C1 segment of cervical spinal cord (tissue), 14 donors: ENCODE measurements at regions not wholly inside any gene's neighbourhood (a gene's known extent, or its start where the extent isn't known, plus 50 kb on each side); places are given as distances from the start of the nearest gene placed in this dataset.

Experiments used
- DNase-seq, 14 donors: peaks; one replicate each; lab custom pipeline; 2025; lab: John Stamatoyannopoulos, UW

DNA sequence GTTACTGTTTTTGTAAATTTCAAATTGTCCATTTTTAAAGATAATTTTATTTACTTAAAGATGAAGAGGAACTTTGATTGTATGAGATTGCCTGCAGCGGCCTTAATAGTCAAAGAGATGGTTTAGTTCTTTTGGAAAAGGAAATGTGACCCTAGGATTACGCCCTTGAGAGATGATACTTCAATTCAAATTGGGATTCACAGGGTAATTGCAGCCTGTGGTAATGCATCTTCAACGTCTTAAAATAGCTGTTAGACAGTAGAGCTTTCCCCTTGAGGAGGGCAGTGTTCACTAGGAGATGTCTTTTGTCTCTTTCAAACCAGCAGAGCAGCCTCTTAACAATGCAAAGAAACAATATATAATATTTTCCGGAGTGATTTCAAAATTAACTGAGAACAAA is 127.1 kb downstream of the TAF11L14 start:
- no peak for DNase-seq

DNA sequence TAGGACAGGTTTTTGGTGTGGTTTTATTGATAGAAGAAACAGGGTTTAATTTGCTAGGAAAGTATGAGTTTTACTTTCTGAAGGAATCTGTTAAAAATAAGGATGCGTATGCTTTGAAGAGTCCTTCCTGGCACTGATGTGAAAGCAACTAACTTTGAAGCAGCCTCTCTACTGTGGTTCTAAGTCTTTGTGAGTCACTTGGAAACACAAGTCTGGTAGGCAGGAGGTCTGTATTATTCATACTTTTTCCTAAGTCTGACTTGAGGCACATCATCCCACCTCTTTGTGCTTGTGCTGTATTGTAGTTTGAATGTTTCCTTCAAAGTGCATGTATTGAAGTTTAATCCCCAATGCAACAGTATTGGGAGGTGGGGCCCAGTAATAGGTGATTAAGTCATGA is 129.0 kb downstream of the TAF11L14 start:
- DNase-seq, result no peak

DNA sequence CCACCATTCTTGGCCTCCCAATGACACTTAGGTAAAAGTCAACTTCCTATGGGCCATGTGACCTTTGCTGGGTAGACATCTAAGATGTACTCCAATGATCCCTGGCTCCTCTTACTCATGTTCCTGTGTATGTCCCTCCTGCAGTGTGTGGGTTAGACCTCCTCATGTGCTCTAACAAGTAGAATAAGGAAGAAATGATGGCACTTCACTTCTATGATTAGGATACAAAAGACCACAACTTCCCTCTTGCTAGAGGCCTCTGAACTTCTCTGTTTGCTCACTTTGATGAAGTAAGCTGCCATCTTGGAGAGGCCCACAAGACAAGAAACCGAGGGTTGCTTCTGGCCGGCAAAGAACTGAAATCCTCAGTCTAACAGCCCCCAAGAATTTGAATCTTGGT is 131.8 kb downstream of the TAF11L14 start:
- DNase-seq, result no peak

GRCh38 chr5:17769277-17769676 is 135.0 kb downstream of the TAF11L14 start:
- no peak for DNase-seq

DNA sequence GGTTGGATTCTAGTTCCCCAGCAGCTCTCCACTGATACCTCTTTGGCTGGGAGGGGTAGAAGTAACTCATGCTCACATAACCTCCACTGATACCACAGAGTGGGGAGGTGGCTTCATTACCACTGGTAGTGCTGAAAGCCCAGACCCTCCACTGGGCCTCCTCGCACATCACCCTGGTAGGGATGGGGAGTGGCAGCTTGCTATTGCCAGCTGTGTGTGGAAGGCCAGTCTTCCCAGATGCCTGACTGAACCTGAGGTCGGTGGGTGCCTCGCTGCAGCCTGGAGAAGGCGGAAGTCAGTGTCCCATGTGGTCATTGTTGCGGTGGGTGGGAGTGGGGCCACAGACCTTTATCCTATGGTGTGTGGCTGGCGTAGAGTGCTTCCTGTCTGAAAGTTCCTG is 138.0 kb downstream of the TAF11L14 start:
- DNase-seq, result no peak

- no peak for DNase-seq
Observed at GRCh38 chr5:17785774-17786173, 151.5 kb downstream of the TAF11L14 start.

DNA sequence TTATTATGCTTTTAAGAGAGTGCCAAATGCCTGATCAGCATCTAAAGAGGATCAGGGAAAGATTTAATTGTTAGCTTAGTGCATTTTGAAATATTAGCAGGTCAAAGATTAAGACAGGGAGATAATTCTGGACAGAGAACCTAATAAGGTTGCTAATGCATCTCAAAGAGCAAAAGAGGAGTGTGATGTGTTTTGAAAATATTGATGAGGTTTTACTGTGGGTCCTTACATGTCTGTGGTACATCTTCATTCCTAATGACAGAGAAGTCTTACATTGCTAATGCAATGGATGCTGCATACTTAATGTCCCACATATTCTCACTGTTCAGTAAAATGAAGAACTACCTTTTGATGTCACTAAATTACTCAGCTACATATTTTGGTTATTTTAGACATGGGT is 154.1 kb downstream of the TAF11L14 start:
- DNase-seq, result no peak

DNA sequence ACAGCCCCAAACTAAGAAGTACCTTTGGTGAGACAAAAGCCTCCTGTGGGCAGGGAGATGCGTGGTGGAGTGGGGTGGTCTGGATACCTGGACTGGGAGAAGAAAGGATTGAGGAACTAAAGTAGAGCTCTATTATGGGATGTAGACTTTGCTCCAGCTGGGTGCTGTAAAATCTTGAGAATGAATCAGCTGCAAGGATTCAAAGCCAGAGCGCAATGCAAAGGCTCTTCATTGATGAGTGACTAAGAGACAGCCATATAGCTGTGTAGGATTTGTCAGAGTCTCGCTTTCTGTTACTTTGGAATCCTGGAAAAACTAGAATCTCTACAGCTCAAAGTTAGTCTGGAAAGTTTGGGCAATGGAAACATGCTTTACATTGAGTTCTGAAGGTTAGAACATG is 159.9 kb downstream of the TAF11L14 start:
- DNase-seq, result no peak

GRCh38 chr5:17794815-17795214 is 160.6 kb downstream of the TAF11L14 start:
- no peak for DNase-seq

- no peak for DNase-seq
Observed at GRCh38 chr5:17796142-17796541, 161.9 kb downstream of the TAF11L14 start.

DNA sequence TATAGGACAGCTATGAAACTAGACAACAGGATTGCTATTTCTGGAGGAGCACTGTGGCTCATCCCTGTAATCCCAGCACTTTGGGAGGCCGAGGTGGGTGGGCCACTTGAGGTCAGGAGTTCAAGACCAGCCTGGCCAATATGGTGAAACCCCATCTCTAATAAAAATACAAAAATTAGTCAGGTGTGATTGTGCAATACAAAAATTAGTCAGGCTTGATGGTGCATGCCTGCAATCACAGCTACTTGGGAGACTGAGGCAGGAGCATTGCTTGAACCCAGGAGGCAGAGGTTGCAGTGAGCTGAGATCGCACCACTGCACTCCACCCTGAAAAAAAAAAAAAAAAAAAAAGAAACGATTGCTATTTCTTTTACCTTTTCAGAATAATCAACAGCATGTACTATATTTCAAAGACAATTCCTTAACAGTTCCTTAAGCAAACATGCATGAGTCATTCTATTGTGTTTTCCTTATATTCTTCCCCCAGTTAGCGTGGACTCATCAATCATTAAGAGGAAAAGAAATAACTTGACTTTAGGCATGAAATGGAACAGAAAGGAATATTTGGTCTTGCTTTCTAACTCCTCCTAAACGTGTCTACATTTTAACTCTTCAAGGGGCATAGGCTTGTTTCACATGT is 162.6 kb downstream of the TAF11L14 start:
- DNase-seq, result no peak

- no peak for DNase-seq
Observed at GRCh38 chr5:17799521-17799920, 165.3 kb downstream of the TAF11L14 start.

GRCh38 chr5:17801595-17801994 is 167.3 kb downstream of the TAF11L14 start:
- DNase-seq, result no peak

GRCh38 chr5:17802256-17802655 is 168.0 kb downstream of the TAF11L14 start:
- peak in 1 of 14 donors; percentile 64 for DNase-seq

GRCh38 chr5:17803971-17804370 is 169.7 kb downstream of the TAF11L14 start:
- no peak for DNase-seq

- no peak for DNase-seq
Observed at GRCh38 chr5:17805227-17805825, 171.1 kb downstream of the TAF11L14 start.

DNA sequence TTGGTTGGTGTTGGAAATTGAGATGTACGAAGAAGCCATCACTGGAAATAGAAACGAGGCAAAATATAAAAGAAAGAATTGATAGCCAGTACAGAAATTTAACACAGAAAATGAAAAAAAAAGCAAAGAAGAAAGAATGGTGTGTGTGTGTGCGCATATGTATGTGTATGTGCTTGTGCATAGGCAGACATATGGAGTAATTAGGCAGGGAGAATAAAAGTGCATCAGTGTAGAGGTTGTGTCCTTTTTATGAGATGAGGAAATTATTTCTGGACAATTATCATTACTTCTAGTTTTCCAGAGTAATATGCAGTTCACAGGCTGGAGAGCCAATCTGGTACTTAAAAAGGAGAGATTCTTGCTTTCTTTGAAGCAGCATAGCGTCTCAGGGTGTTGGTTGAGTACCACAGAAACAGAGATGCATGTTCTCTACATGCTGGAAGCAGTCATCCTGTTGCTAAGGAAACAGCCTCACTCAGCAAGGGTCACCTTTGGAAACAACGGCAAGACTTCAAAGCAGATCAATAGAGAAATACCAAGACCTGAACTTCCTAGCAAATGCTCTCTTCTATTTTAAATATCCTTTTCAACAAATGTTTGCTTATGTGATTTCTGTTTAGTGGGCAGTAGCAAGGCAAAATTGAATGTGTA is 172.7 kb downstream of the TAF11L14 start:
- DNase-seq, result peak in 1 of 14 donors; percentile 73

DNA sequence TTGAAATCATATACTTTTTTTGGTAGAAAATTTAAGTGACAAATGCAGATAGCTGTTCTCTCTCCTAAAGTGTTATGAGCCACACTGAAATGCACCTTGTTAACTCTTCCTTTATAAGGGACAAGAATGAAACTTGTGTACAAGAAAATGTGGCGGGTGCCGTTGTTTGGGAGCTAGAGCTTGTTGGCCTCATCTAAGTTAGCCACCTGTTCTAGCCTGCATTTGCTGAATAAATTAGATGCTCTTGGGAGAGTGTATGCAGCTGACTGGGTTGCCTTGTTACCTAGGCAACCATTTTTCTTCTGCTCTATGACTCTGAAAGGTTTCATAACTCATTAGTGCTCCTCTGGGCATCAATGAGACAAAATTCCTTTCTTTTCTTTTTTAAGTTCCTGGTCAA is 174.3 kb downstream of the TAF11L14 start:
- DNase-seq, result peak in 1 of 14 donors; percentile 82

DNA sequence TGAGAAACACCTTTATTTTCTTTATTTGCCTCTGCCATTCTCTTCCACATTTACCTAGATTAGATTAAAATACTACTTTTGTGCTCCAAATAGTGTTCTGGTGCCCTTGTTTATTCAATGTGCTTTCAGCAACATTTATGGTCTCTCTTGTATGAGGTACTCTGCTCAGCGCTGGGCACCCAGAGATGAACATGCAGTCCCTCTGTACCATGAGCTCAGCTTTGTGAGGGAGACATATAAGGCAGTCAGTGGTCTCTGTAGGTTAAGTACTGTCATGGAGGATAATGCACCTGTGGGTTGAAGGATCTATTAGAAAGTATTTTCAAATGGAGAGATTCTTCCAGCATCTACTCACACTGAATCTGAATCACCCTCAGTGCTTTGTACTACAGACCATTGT is 176.5 kb downstream of the TAF11L14 start:
- DNase-seq, result no peak

DNA sequence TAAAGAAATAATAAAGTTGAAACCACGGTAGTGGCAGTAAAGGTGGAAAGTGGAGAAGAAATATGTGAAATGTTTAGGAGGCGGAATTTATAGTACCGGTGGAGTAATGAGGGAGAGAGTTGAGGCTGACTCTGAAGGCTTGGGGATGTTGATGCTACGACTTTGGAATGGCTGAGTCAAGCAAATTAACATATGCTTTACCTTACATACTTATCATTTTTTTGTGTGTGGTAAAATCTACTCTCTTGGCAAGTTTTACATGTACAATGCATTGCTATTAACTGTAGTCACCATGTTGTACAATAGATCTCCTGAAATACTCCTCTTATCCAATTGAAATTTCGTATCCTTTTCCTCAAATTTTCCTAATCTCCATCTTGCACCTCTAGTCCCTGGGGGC is 179.0 kb downstream of the TAF11L14 start:
- DNase-seq, result no peak

DNA sequence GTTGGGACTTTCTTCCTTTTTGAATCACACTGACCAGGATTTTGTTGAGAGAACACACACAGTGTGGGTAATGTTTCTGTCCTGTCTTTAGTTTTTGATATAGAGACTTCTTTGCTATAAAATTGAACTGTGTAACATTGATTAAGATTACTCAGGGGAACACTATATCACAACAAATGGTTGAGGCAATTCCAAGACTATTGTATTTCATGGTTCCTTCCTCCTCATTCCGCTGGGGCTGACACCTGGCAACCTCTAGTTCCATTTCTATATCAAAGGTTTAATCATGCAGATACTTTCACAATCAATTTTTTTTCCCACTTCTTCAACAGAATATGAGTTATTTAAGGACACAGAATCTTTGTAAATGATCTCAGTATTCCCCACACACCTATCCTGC is 182.2 kb downstream of the TAF11L14 start:
- no peak for DNase-seq

DNA sequence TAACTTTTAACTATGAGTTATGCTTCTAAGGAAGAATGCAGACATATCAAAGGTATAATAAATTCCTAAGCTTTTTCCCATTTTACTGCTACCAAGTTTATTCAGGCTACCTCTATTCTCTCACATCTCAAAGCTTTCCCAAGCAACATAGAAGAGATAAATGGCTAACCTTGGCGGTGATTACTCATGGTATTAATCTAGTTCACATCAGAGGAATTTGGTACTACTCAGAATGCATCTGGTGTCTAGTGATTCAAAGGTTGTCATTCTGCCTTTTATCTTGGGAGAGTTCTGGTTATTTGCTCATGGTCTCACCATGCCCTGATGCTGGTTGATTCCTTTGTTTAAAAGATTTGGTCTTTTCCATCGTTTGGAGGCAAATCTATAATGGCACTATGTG is 182.7 kb downstream of the TAF11L14 start:
- no peak for DNase-seq

DNA sequence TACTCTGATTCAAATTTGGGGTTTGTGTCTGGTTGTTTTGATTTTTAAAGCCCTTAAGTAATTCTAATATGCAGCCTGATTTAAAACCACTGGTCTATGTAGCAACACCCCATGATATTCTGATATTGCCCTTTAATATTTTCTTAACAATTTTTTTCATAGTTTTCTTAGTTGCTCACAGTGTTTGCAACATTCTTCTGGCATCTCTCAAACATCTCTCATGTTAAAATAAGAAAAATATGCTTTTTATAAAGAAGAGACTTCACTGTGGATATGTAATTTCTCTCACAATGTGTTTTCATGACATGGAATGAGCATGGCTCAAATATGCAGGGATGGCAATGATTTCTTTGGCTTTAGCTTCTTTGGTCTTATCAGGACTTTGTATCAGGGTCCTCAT is 183.7 kb downstream of the TAF11L14 start:
- no peak for DNase-seq
